IPS-20b (cell line): ENCODE measurements at regions not wholly inside any gene's neighbourhood (a gene's known extent, or its start where the extent isn't known, plus 50 kb on each side); places are given as distances from the start of the nearest gene placed in this dataset.
"Not testable (repeated sequence)": the region's sequence is repeated elsewhere in the genome, so short reads cannot be mapped to it uniquely, and the experiment has no call there.

Experiments
- H3K27ac ChIP-seq: one replicate; pipeline ENCODE4 v1.5.1; 2013; ENCODE audit warnings: low read length
- H3K27me3 ChIP-seq: 2 replicates; pipeline ENCODE4 v1.6.1; 2013; ENCODE audit warnings: mild to moderate bottlenecking, low read length, inconsistent platforms; ENCODE audit not compliant: insufficient read depth
- H3K36me3 ChIP-seq: 2 replicates; pipeline ENCODE4 v1.6.1; 2013; ENCODE audit warnings: low read depth, mild to moderate bottlenecking, inconsistent platforms, low read length, moderate library complexity; ENCODE audit not compliant: insufficient read depth
- H3K4me1 ChIP-seq: 2 replicates; pipeline ENCODE4 v1.6.1; 2013; ENCODE audit warnings: mild to moderate bottlenecking, control low read depth, inconsistent platforms, low read length, moderate library complexity; ENCODE audit not compliant: insufficient read depth
- H3K4me3 ChIP-seq: 2 replicates; pipeline ENCODE4 v1.5.1; 2013; ENCODE audit warnings: mild to moderate bottlenecking, low read length, inconsistent platforms
- H3K9ac ChIP-seq: 2 replicates; pipeline ENCODE4 v1.6.1; 2013; ENCODE audit warnings: low read depth, mild to moderate bottlenecking, inconsistent platforms, low read length, moderate library complexity
- H3K9me3 ChIP-seq: 2 replicates; pipeline ENCODE4 v1.6.1; 2013; ENCODE audit warnings: mild to moderate bottlenecking, low read depth, low read length, inconsistent platforms; ENCODE audit not compliant: insufficient read depth

DNA sequence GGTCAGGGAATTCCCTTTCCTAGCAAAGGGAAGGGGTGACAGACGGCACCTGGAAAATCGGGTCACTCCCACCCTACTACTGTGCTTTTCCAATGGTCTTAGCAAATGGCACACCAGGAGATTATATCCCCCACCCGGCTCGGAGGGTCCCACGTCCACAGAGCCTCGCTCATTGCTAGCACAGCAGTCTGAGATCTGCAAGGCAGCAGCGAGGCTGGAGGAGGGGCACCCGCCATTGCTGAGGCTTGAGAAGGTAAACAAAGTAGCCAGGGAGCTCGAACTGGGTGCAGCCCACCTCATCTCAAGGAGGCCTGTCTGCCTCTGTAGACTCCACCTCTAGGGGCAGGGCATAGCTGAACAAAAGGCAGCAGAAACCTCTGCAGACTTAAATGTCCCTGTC is 139.8 kb upstream of the NRG3 start:
- not testable (repeated sequence) for H3K9ac ChIP-seq, H3K4me3 ChIP-seq, H3K27me3 ChIP-seq, H3K27ac ChIP-seq, H3K36me3 ChIP-seq, H3K4me1 ChIP-seq
- H3K9me3 ChIP-seq, result 0 out of 2 replicates have a peak, but pooled peaks cover 10% of the 10 kb centered on the region

DNA sequence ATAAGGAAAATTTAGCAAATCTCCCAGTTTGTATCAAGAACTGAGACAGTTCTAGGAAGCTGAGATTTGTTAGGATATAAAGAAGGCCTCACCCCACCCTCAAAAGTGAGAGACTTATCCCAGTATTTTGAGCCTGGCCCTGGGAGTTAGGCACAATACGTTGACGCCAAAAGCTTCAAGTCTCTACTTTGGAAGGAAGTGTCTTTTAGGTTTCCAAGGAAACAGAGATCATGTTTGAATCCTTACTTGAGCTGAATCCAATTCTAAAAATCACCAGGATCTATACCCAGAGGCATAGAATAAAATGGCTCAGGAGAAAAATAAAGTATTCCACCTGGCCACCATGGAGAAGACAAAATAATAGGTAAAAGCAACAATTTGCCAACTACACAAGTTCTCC is 115.9 kb upstream of the NRG3 start:
- Histone ChIP-seq H3K9me3 (no peaks in the 10 kb centered on the region), H3K4me1 (no peaks in the 10 kb centered on the region), H3K27me3 (no peaks in the 10 kb centered on the region), H3K9ac (no peak overlapping the region), H3K4me3 (no peak overlapping the region), H3K27ac (no peak overlapping the region), H3K36me3 (no peaks in the 10 kb centered on the region)

DNA sequence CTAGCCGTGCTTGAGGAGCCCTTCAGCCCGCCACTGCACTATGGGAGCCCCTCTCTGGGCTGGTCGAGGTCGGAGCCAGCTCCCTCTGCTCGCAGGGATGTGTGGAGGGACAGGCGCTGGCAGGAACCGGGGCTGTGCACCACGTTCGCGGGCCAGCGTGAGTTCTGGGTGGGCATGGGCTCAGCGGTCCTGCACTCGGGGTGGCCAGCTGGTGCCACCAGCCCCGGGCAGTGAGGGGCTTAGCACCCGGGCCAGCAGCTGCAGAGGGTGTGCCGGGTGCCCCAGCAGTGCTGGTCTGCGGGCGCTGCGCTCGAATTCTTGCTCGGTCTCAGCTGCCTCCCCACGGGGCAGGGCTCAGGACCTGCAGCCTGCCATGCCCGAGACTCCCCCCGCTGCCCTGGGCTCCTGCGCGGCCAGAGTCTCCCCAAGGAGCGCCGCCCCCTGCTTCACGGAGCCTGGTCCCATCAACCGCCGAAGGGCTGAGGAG is 90.8 kb upstream of the NRG3 start:
- Histone ChIP-seq H3K9ac (no peak overlapping the region), H3K36me3 (no peaks in the 10 kb centered on the region), H3K4me1 (no peaks in the 10 kb centered on the region), H3K9me3 (peaks cover 4% of the 10 kb centered on the region; the same call in 1 of the 2 replicates), H3K27ac (no peak overlapping the region), H3K27me3 (no peaks in the 10 kb centered on the region), H3K4me3 (no peak overlapping the region)

DNA sequence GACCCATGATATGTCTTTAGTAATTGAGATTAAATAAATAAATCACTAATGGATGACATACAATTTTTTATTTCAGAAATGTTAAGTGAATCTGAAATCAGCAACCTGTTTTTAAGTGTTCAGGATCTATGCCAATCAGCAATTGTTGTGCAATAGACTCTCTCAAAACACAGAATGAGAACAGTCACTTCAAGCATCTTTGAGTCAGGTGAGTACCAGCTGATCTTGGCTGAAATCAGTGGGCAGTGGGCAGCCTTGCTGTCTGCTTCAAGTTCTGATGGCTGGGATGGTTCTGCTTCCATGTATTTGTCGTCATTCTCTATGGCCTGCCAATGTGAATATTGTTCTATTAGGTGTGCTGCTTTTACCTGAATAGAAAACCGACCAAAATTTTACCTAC is 82.3 kb upstream of the NRG3 start:
- H3K9ac ChIP-seq, result no peak overlapping the region
- H3K27ac ChIP-seq, result no peak overlapping the region
- H3K9me3 ChIP-seq, result no peaks in the 10 kb centered on the region
- H3K4me3 ChIP-seq, result no peak overlapping the region
- no peaks in the 10 kb centered on the region for H3K4me1 ChIP-seq
- H3K36me3 ChIP-seq, result no peaks in the 10 kb centered on the region
- H3K27me3 ChIP-seq, result no peaks in the 10 kb centered on the region

DNA sequence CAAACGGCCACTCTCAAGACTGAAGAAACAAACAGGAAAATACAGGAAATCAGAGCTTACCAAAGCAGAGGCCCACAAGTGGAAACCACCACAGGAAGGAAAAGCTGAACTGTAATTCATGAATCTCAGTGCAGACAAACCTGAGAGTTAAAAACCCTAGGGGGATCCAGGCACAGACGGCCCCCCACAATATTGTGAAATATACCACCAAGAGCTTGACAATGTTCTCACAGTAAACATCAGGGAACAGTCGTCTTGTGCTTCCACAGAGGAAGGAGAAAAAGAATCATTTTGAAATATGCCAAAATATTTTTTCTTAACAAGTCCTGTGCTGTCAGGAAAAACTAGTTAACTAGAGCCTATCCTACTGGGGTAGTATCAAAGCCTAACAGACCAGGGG is 68.2 kb upstream of the NRG3 start:
- no peak overlapping the region for H3K27ac ChIP-seq
- no peak overlapping the region for H3K9ac ChIP-seq
- no peak overlapping the region for H3K4me3 ChIP-seq
- H3K27me3 ChIP-seq, result no peaks in the 10 kb centered on the region
- no peaks in the 10 kb centered on the region for H3K4me1 ChIP-seq
- H3K9me3 ChIP-seq, result peaks cover 16% of the 10 kb centered on the region
- H3K36me3 ChIP-seq, result no peaks in the 10 kb centered on the region

DNA sequence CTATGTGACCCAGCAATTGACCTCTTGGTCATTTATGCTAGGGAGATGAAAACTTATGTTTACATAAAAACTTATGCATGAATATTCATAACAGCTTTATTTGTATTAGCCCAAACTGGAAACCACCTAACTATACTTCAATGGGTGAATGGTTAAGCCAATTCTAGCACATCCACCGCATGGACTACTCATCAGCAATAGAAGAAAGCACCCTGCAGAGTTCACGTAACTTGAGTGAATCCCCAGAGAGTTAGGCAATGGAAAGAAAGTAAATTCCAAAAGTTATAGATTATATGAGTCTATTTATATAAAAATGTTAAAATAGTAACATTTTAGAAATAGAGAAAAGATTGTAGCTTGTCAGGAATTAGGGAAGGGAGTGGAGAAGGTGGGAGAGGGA is 60.2 kb upstream of the NRG3 start:
- H3K4me3 ChIP-seq, result no peak overlapping the region
- no peaks in the 10 kb centered on the region for H3K27me3 ChIP-seq
- H3K9ac ChIP-seq, result no peak overlapping the region
- H3K27ac ChIP-seq, result no peak overlapping the region
- H3K9me3 ChIP-seq, result peaks cover 14% of the 10 kb centered on the region
- no peaks in the 10 kb centered on the region for H3K36me3 ChIP-seq
- no peaks in the 10 kb centered on the region for H3K4me1 ChIP-seq

DNA sequence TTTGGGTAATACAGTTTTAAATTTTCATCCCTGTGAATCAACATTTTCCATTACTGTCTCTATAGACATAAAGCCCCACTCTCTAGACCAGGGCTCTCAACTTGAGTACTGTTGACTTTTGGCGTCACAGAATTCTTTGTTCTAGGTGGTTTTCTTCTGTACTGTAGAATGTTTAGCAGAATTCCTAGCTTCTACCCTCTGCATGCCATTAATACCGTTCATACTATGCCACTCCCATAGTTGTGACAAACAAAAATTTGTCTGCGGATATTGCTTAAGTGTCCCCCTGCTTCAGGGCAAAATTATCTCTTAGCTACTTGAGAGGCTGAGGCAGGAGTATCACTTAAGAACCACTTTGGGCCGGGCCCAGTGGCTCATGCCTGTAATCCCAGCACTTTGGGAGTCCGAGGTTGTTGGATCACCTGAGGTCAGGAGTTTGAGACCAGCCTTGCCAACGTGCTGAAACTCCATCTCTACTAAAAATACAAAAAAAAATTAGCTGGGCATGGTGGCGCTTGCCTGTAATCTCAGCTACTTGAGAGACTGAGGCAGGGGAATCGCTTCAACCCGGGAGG is 57.3 kb upstream of the NRG3 start:
- Histone ChIP-seq H3K36me3 (no peaks in the 10 kb centered on the region), H3K9ac (no peak overlapping the region), H3K4me1 (no peaks in the 10 kb centered on the region), H3K9me3 (no peaks in the 10 kb centered on the region), H3K4me3 (no peak overlapping the region), H3K27me3 (no peaks in the 10 kb centered on the region), H3K27ac (no peak overlapping the region)

DNA sequence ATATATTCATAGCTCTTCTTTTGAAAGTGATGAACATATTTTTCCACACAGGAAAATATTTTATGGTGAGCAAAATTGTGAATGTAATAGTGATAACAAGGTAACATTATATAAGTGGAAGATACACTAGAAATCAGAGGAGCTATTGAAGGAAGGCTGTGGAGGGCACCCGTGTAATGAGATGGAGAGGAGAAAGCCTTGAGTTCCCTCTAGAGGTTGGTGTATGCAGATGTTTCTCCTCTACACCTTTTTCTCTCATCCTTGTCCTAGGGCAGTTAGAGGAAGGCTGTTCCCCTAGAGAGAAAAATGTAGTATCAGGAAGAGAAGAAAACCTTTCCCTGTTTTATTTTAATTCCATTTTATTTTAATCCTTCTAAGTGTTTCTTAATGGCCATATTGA is 54.6 kb upstream of the NRG3 start:
- H3K4me1 ChIP-seq, result no peaks in the 10 kb centered on the region
- H3K27me3 ChIP-seq, result no peaks in the 10 kb centered on the region
- no peak overlapping the region for H3K4me3 ChIP-seq
- no peak overlapping the region for H3K27ac ChIP-seq
- no peak overlapping the region for H3K9ac ChIP-seq
- no peaks in the 10 kb centered on the region for H3K9me3 ChIP-seq
- no peaks in the 10 kb centered on the region for H3K36me3 ChIP-seq
